HCT116 (cell line): ENCODE measurements at regions not wholly inside any gene's neighbourhood (a gene's known extent, or its start where the extent isn't known, plus 50 kb on each side); places are given as distances from the start of the nearest gene placed in this dataset.

Experiments
- CBX3 ChIP-seq: IDR thresholded peaks from 2 replicates; pipeline ENCODE4 v1.6.1; 2012; ENCODE audit warnings: low read depth
- EGR1 ChIP-seq: IDR thresholded peaks from 2 replicates; pipeline ENCODE4 v1.6.1; 2012; ENCODE audit warnings: low read depth
- EZH2 ChIP-seq: fragments of 200-600 bp; sonication (generic); IDR thresholded peaks from 2 replicates; pipeline ENCODE4 v1.6.1; 2017; ENCODE audit warnings: antibody characterized with exemption, mixed run types
- EZH2phosphoT487 ChIP-seq: fragments of 200-600 bp; IDR thresholded peaks from 2 replicates; pipeline ENCODE4 v1.6.1; 2018; ENCODE audit warnings: antibody characterized with exemption, borderline replicate concordance
- POLR2A ChIP-seq: IDR thresholded peaks from 2 replicates; pipeline ENCODE4 v1.7.0; 2011; ENCODE audit warnings: borderline replicate concordance; ENCODE audit not compliant: insufficient read depth, insufficient read length; ENCODE audit errors: extremely low read depth
- RAD21 ChIP-seq: IDR thresholded peaks from 2 replicates; pipeline ENCODE4 v1.6.1; 2012; ENCODE audit warnings: low read depth, mild to moderate bottlenecking
- SP1 ChIP-seq: IDR thresholded peaks from 2 replicates; pipeline ENCODE4 v1.6.1; 2012; ENCODE audit warnings: low read depth
- SRF ChIP-seq: IDR thresholded peaks from 2 replicates; pipeline ENCODE4 v1.6.1; 2012; ENCODE audit warnings: low read depth
- TF ChIP-seq, protein P1 (sequence below), 3 experiments: fragments of 200-600 bp in 1 of 3; sonication (generic) in 1 of 3; IDR thresholded peaks in 2 of 3; conservative IDR thresholded peaks in 1 of 3; 2 replicates each; pipeline ENCODE4 v1.5.1; 2012 to 2017; ENCODE audit warnings: low read depth in 2 of 3, low read length in 2 of 3, antibody characterized with exemption in 1 of 3, borderline replicate concordance in 1 of 3, control low read depth in 1 of 3, mild to moderate bottlenecking in 1 of 3, mixed read lengths in 1 of 3, mixed run types in 1 of 3, moderate library complexity in 1 of 3; ENCODE audit not compliant: insufficient read depth in 1 of 3
- TF ChIP-seq, protein P2 (sequence below): IDR thresholded peaks from 2 replicates; pipeline ENCODE4 v1.6.1; 2012

DNA sequence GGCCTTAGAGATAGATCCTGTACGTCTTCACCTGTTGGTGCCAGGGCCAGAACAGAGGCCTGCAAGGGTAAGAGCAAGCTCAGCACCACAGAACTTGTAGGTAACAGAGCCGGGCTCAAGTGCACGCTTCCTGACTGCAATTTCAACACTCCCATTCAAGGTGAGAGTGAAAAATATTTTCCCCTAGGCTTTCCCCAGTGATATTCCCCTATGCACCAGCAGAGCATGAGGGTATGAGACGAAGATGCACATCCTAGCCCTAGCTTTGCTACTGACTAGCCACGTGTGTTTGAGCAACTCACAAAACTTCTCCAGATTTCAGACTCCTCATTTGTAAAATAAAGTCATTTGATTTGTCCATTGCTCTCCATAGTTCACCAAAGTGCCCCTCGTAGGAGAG lies 411.6 kb downstream of the ZNF521 start:
- TF ChIP-seq POLR2A (no peak), EZH2phosphoT487 (no peak), SRF (no peak), EZH2 (no peak), EGR1 (no peak), CBX3 (no peak), RAD21 (no peak), SP1 (no peak)
- TF ChIP-seq, protein P1, sequence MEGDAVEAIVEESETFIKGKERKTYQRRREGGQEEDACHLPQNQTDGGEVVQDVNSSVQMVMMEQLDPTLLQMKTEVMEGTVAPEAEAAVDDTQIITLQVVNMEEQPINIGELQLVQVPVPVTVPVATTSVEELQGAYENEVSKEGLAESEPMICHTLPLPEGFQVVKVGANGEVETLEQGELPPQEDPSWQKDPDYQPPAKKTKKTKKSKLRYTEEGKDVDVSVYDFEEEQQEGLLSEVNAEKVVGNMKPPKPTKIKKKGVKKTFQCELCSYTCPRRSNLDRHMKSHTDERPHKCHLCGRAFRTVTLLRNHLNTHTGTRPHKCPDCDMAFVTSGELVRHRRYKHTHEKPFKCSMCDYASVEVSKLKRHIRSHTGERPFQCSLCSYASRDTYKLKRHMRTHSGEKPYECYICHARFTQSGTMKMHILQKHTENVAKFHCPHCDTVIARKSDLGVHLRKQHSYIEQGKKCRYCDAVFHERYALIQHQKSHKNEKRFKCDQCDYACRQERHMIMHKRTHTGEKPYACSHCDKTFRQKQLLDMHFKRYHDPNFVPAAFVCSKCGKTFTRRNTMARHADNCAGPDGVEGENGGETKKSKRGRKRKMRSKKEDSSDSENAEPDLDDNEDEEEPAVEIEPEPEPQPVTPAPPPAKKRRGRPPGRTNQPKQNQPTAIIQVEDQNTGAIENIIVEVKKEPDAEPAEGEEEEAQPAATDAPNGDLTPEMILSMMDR (IDR thresholded peaks at IDR 0.05 in 2 of 3, conservative IDR thresholded peaks at IDR 0.05 in 1 of 3; ENCODE audit: borderline replicate concordance in 1 of 3, insufficient read depth in 1 of 3, low read depth in 2 of 3, low read length in 2 of 3): no peak
- TF ChIP-seq, protein P2, sequence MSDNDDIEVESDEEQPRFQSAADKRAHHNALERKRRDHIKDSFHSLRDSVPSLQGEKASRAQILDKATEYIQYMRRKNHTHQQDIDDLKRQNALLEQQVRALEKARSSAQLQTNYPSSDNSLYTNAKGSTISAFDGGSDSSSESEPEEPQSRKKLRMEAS: no peak
